NCI-H226 (cell line): ENCODE measurements at regions not wholly inside any gene's neighbourhood (a gene's known extent, or its start where the extent isn't known, plus 50 kb on each side); places are given as distances from the start of the nearest gene placed in this dataset.
"Not testable (repeated sequence)": the region's sequence is repeated elsewhere in the genome, so short reads cannot be mapped to it uniquely, and the experiment has no call there.

Source experiments
- DNase-seq: peaks from one replicate; pipeline ENCODE4 v3.0.0-alpha.2; 2015

DNA sequence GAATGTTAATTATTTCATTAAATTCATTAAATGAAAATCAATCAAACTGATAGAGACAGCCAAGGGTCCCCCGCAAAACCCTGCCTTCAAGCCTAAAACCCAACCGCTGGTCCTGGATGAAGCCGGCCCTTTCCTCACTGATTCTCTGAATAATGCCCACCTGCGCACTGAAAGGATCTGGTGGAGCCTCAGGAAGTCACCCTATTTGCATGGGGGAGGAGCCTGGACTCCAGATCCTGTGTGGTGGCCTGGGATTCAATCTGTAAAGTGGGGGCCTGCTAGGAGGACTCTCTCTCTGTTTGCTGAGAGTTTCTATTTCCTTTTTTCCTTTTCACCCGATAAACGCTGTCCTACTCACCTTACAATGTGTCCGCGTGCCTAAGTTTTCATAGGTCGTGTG lies 97.9 kb upstream of the ADAMTS3 start:
- DNase-seq: no peak

DNA sequence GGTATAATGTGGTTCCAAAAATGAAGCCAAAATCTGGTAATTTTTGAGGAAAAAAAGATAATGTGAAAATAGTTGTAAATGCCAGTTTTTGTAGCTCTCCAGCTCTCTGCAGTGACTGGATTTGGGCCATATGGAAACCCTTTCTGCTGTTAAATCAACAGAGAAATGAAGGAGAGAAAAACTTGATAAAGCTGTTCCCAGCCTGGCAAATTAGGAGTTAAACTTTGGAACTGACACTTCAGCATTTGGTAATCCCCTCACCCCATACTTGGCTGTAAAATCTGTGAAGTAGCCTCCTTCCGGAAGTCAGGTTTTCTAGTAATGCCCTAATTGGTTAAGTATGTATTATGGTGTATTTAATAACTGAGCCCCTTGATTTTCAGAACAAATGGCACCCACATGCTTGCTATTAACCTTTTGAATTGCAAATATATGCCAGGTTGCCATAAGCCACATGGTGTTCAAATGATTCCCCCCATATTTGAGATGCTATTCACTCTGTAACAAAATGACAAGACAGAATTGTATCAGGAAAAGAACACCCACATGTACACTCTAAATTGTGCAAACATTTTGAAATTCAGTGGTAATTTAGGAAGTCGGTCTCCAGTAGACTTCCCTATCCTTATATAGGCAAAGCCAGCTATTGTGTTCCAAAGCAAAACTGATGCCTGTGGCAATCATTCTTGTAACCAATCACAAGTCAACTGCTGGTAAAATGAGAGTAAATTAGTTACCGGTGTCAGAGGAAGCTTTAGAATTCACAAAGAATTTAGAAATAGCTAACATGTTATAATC lies 96.3 kb upstream of the ADAMTS3 start:
- no peak for DNase-seq

DNA sequence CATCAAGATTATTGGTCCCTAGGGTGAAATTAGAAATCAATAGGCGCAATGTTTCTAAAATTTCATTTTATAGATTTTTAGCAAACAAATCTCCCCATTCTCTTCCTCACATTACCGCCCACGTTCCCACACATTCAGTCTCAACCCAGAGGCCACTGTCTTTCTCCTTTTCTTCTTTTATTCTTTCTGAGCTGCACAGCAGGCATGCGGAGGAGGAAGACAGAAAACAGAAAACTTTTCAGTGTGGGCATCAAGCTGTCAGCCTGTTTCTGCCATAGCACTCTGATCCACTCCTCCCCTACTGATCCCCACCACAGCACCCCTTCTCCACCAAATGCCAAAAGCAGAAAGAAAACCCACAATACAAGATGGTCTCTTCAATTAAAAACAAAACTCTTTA lies 94.8 kb upstream of the ADAMTS3 start:
- DNase-seq: no peak

DNA sequence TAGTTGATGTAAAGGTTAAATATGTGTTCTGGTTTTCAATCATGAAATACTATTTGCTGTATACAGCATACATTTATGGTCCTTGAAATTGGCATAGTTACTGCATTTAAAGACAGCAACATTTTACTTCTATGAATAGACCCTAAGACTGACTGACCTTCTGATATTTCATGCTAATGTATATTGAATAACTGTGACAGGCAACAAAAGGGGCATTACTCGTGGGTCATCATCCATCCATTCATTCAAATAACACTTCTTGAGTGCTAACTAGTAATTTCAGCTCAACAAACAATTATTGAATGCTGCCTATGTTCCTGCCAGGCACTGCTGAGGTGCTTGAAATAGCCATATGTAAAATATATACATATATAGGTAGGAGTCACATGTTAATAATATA lies 92.8 kb upstream of the ADAMTS3 start:
- DNase-seq: no peak

DNA sequence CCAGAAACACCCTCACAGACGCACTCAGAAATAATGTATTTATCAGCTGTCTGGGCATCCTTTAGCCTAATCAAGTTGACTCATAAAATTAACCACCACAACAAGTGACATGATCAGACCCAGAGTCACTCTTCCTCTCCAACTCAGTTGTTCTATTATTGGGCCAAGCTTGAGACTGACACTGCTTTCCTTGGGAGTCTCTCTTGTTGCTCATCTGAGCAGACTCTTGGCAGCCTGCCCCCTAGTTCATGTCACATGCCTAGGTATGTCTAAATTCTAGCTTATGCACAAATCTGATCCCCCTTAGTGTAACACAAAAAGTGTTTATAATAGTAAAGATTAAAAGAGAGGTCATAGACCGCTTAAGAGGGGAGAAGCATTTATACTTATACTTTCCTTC lies 72.6 kb upstream of the ADAMTS3 start:
- no peak for DNase-seq

DNA sequence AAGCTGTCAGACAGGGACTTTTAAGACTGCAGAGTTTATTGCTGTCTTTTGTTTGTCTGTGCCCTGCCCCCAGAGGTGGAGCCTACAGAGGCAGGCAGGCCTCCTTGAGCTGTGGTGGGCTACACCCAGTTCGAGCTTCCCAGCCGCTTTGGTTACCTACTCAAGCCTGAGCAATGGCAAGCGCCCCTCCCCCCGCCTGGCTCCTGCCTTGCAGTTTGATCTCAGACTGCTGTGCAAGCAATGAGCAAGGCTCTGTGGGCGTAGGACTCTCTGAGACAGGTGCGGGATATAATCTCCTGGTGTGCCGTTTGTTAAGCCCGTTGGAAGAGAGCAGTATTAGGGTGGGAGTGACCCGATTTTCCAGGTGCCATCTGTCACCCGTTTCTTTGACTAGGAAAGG lies 67.8 kb upstream of the ADAMTS3 start:
- not testable (repeated sequence) for DNase-seq

DNA sequence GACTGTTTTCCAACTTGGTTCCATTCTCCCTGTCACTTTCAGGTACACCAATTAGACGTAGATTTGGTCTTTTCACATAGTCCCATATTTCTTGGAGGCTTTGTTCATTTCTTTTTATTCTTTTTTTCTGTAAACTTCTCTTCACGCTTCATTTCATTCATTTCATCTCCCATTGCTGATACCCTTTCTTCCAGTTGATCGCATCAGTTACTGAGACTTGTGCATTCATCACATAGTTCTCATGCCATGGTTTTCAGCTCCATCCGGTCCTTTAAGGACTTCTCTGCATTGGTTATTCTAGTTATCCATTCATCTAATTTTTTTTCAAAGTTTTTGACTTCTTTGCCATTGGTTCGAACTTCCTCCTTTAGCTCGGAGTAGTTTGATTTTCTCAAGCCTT lies 66.9 kb upstream of the ADAMTS3 start:
- not testable (repeated sequence) for DNase-seq

DNA sequence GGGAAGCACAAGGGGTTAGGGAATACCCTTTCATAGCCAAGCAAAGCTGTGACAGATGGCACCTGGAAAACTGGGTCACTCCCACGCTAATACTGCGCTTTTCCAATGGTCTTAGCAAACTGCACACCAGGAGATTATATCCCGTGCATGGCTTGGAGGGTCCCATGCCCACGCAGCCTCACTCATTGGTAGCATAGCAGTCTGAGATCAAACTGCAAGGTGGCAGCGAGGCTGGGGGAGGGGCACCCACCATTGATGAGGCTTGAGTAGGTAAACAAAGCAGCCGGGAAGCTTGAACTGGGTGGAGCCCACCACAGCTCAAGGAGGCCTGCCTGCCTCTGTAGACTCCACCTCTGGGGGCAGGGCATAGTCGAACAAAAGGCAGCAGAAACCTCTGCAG lies 63.2 kb upstream of the ADAMTS3 start:
- not testable (repeated sequence) for DNase-seq

DNA sequence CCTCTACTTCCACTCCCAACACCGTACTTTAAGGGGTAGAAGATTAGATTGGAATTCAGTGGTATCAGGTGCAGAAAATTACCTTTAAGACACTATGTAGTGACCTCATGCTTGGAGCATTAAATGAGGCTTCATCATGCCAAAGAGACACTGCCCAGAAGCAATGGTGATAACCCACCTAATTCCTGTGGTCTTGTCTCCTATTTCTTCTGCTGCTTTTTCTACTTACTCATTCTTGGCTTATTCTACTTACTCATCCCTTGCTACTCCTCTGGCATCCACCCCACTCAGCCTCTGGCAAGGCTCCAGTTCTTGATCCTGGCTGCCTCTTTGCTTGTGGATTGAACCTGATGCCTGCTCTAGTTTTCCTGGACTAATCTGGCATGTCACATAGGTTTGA lies 62.3 kb upstream of the ADAMTS3 start:
- peak; percentile 97 for DNase-seq

DNA sequence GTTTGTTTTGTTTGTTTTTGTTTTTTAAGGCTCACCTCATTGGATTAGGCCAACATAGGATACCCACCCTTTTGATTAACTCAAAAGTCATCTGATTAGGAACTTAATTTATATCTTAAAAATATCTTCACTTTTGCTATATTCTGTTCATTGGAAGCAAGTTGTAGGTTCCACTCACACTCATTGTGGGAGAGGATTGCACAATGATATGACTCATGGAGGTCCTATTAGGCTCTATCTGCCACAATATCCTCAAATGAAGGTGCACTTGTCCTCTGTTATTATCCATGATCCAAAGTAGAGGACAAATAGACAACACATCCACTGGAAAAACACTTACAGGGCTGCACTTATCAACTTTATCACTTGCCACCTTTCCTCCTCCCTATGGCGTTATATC lies 60.5 kb upstream of the ADAMTS3 start:
- peak; percentile 44 for DNase-seq

DNA sequence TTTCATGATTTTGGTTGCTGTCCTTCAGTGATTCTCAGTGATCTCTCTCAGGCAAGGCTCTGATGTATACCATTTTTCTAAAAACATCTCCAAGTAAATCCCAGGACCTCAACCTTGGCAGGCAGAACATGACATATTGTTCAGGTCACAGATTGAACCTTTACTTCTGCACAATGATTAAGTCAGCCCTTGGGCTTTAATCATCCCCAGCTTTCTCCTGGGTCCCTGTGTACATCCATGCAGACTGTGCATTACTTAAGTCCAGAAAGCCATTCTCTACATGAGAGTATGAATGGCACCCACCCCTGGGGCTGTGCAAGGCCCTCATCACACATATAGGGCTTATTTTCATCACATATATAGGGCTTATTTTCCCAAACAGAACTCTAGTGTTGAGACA lies 58.7 kb upstream of the ADAMTS3 start:
- DNase-seq: no peak
